ENCODE measurements at regions not wholly inside any gene's neighbourhood (a gene's known extent, or its start where the extent isn't known, plus 50 kb on each side); places are given as distances from the start of the nearest gene placed in this dataset.

DNA sequence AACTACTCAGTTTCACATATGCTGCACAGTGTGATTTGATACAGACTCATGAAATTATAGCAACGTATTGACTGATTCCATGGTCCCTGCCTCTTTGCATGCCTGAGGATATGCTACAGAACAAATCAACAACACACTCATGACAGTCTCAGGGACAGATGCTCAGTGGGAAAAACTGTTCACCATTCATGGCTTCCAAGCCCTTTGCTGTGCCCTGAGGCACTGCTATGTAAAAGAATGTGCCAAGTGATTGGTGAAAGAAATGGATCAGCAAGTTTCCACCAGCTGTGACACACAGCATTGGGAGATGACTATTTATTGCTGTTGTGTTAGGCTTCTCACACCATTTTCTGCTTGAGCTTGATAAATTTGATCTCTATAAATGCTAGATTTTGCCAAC is 825.6 kb upstream of the INTU start:
- no peak for ATAC-seq (ENCODE audit: low FRiP score)
- DNase-seq (ENCODE audit: low spot score), result no peak
- TF ChIP-seq CTCF (IDR thresholded peaks at IDR 0.05), result no peak

DNA sequence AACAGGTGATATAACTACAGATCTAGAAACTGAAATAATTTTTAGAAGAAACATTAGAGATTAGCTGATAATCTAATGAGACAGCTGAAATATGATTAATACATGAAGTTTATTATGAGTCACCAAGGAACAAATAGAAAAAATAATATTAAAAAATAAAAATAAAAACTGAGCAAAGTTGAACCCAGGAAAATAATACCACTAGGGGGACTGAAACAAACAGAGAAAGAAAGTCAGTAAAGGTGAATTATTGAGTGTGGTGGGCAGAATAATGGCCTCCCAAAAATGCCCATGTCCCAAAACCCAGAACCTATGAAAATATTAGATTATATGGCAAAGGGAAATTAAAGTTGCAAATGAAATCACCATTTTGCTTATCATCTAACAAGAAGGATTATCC is 820.7 kb upstream of the INTU start:
- TF ChIP-seq CTCF (IDR thresholded peaks at IDR 0.05), result no peak
- DNase-seq (ENCODE audit: low spot score) (no peak), ATAC-seq (ENCODE audit: low FRiP score) (no peak)

DNA sequence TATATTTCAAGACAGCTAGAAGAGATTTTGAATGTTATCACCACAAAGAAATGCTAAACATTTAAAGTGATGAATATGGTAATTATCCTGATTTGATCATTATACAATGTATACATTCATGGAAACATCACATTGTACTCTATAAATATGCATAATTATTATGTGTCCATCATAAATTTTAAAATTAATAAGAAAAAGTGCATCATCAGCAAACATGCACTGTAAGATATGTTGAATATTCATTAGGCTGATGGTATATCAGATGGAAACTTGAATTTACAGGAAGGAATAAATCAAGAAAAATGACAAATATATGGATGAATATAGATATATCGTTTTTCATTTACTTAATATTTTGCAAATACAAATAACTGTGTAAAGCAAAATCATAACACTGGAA is 812.1 kb upstream of the INTU start:
- ATAC-seq (ENCODE audit: low FRiP score), result no peak
- TF ChIP-seq CTCF (IDR thresholded peaks at IDR 0.05), result no peak

DNA sequence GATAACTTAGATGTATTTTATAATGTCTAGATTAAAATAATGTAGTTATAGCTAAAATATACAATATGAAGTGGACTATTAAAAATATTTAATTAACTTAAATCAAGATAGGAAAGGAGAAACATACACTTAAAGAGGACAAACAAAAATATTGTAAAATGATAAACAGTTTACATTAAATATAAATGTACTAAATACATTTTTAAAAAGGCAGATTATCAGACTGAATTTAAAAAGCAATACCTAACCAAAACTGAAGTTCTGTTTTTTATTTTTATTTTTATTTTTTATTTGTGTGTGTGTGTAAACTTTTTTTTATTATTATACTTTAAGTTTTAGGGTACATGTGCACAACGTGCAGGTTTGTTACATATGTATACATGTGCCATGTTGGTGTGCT is 811.6 kb upstream of the INTU start:
- no peak for ATAC-seq (ENCODE audit: low FRiP score)
- no peak for DNase-seq (ENCODE audit: low spot score)
- no peak for TF ChIP-seq CTCF (IDR thresholded peaks at IDR 0.05)

More for the DNA sequence above, 812.1 kb upstream of the INTU start:
- DNase-seq (ENCODE audit: low spot score), result no peak

- ATAC-seq (ENCODE audit: low FRiP score) (no peak), DNase-seq (ENCODE audit: low spot score) (no peak)
- no peak for TF ChIP-seq CTCF (IDR thresholded peaks at IDR 0.05)
These were observed 807.7 kb upstream of the INTU start for GRCh38 chr4:126825083-126825482.

- ATAC-seq (ENCODE audit: low FRiP score), result no peak
- TF ChIP-seq CTCF (IDR thresholded peaks at IDR 0.05), result no peak
These were observed 805.1 kb upstream of the INTU start for GRCh38 chr4:126827669-126828068.

DNA sequence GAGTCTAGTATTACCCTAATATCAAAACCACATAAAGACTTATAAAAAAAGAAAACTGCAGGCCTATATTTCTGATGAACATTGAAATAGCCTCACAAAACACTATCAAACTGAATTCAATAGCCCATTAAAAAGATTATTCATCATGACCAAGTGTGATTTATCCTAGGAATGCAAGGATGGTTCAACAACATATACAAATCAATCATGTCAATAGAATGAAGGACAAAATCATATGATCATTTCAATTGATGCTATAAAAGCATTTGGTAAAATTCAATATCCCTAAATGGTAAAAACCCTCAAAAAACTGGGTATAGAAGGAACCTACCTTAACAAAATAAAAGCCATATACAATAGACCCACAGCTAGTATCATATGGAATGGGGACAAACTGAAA is 797.9 kb upstream of the INTU start:
- DNase-seq (ENCODE audit: low spot score) (no peak), ATAC-seq (ENCODE audit: low FRiP score) (no peak)
- TF ChIP-seq CTCF (IDR thresholded peaks at IDR 0.05), result no peak

More at GRCh38 chr4:126827669-126828068, 805.1 kb upstream of the INTU start:
- no peak for DNase-seq (ENCODE audit: low spot score)

Measured in omental fat pad (tissue), 3 donors.